ENCODE measurements at regions not wholly inside any gene's neighbourhood (a gene's known extent, or its start where the extent isn't known, plus 50 kb on each side); places are given as distances from the start of the nearest gene placed in this dataset.

DNA sequence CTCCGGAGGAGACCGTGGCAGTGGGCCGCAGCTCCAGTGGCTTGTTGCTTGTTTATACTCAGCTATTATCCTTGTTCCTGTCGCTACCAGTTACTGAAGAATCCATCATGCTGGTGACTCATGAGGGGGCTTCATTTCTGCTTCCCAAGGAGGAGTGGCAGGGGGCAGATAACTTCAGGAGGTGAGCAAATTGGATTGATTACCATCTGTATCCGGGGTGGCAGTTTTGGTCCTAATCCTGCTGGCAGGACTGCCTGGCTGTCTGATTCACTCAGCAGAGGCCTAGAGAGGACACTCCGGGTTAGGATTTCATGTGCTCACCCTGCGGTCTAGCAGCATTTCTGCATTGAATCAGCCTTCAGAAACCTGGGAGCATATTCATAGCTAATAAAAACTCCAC lies 230.0 kb downstream of the ACTR3 start:
- Histone ChIP-seq H3K27ac (no peak overlapping the region), H3K9me3 (no peaks in the 10 kb centered on the region), H3K4me1 (no peaks in the 10 kb centered on the region), H3K36me3 (no peaks in the 10 kb centered on the region), H3K4me3 (no peak overlapping the region), H3K27me3 (no peaks in the 10 kb centered on the region)
- intact Hi-C loops (cut with DNase I; ENCODE audit: low total_unique reads), result no loop called here
- TF ChIP-seq POLR2A (IDR thresholded peaks at IDR 0.05) (no peak), POLR2AphosphoS5 (IDR thresholded peaks at IDR 0.05) (no peak)
- TF ChIP-seq, protein P1, sequence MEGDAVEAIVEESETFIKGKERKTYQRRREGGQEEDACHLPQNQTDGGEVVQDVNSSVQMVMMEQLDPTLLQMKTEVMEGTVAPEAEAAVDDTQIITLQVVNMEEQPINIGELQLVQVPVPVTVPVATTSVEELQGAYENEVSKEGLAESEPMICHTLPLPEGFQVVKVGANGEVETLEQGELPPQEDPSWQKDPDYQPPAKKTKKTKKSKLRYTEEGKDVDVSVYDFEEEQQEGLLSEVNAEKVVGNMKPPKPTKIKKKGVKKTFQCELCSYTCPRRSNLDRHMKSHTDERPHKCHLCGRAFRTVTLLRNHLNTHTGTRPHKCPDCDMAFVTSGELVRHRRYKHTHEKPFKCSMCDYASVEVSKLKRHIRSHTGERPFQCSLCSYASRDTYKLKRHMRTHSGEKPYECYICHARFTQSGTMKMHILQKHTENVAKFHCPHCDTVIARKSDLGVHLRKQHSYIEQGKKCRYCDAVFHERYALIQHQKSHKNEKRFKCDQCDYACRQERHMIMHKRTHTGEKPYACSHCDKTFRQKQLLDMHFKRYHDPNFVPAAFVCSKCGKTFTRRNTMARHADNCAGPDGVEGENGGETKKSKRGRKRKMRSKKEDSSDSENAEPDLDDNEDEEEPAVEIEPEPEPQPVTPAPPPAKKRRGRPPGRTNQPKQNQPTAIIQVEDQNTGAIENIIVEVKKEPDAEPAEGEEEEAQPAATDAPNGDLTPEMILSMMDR (IDR thresholded peaks at IDR 0.05), result no peak
- no peak for DNase-seq (ENCODE audit: low spot score in 2 of 2)

DNA sequence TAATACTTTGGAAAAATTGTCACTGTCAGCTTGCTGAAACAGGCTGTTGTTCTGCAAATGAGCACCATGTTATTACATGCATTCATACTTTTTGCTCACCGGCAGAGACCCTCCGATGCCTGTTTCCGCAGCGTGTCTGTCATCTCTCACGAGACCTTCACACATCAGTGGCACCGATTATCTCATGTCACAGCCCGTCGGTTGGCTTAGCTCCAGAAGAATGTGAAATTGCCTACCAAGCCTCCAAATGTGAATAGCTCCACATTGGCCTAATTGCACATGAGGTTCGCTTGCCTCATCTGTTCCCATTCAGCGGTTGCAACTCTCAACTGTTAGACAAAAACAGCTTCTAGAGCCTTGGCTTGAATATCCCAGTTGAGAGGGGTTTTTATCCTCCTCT lies 233.0 kb downstream of the ACTR3 start:
- H3K36me3 ChIP-seq, result no peaks in the 10 kb centered on the region
- no peak for DNase-seq (ENCODE audit: low spot score in 2 of 2)
- intact Hi-C loops (cut with DNase I; ENCODE audit: low total_unique reads), result no loop called here
- H3K9me3 ChIP-seq, result no peaks in the 10 kb centered on the region
- no peaks in the 10 kb centered on the region for H3K4me1 ChIP-seq
- TF ChIP-seq POLR2A (IDR thresholded peaks at IDR 0.05) (no peak), POLR2AphosphoS5 (IDR thresholded peaks at IDR 0.05) (no peak)
- TF ChIP-seq, protein P1 (IDR thresholded peaks at IDR 0.05), result no peak
- H3K4me3 ChIP-seq, result no peak overlapping the region
- H3K27ac ChIP-seq, result no peak overlapping the region
- no peaks in the 10 kb centered on the region for H3K27me3 ChIP-seq

DNA sequence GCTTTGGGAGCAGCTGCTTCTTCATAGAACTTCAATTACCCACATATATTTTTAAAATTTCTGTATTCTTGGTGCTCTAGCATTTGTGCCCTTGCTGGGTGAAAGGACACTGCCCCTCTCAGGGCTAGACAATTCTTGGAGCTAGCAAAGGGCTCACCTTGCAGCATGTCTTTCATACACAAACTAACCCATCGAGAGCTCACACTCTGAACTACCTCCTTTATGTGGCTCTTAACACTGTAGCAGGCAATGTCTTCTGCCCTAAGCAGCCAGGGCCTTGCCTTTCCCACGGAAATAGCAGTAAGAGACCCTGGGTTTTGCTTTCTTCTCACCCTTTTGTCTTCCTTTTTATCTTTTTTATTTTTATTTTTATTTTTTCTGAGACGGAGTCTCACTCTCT lies 234.0 kb downstream of the ACTR3 start:
- DNase-seq (ENCODE audit: low spot score in 2 of 2), result no peak
- H3K36me3 ChIP-seq, result no peaks in the 10 kb centered on the region
- no peaks in the 10 kb centered on the region for H3K4me1 ChIP-seq
- intact Hi-C loops (cut with DNase I; ENCODE audit: low total_unique reads), result no loop called here
- no peaks in the 10 kb centered on the region for H3K9me3 ChIP-seq
- no peaks in the 10 kb centered on the region for H3K27me3 ChIP-seq
- H3K27ac ChIP-seq, result no peak overlapping the region
- no peak overlapping the region for H3K4me3 ChIP-seq
- TF ChIP-seq POLR2AphosphoS5 (IDR thresholded peaks at IDR 0.05) (no peak), POLR2A (IDR thresholded peaks at IDR 0.05) (no peak)
- TF ChIP-seq, protein P1 (IDR thresholded peaks at IDR 0.05), result no peak

DNA sequence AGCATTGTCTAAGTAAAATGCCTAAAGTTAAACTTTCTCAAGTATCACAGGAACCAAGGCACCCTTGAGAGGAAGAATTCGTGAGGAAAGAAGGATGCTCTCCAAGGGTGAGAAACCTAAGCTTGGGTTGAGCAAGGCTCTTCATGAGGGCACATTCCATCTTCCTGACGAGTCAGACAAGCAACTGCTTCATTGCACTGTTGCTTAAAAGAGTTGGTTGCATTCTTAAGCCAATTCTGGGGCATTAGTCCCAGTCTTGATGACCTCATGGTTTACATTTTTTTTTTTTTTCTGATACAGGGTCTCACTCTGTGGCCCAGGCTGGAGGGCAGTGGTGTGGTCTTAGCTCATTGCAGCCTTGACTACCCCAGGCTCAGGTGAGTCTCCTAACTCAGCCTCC lies 237.5 kb downstream of the ACTR3 start:
- Histone ChIP-seq H3K27me3 (no peaks in the 10 kb centered on the region), H3K4me3 (no peak overlapping the region), H3K9me3 (no peaks in the 10 kb centered on the region), H3K36me3 (no peaks in the 10 kb centered on the region), H3K27ac (no peak overlapping the region), H3K4me1 (no peaks in the 10 kb centered on the region)
- no peak for DNase-seq (ENCODE audit: low spot score in 2 of 2)
- intact Hi-C loops (cut with DNase I; ENCODE audit: low total_unique reads), result no loop called here
- TF ChIP-seq POLR2A (IDR thresholded peaks at IDR 0.05) (no peak), POLR2AphosphoS5 (IDR thresholded peaks at IDR 0.05) (no peak)
- TF ChIP-seq, protein P1 (IDR thresholded peaks at IDR 0.05), result no peak

DNA sequence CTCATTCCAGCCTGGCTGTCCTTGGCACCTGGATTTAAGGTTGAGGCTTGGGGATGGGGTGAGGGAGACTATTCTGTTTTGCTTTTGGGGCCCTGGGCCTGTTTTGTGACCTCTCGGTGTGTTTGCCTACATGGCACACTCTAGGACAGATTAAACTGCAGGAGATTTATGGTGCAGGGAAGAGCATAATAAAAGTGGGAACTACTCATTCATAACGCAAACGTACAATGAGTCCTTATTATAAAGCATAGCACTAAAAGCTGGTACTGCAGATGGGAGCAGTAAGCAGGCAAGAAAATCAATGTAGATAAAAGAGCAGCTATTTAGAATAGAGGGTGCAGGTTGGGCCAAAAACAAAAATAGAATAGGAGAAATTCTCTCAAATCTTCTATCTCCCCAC lies 238.4 kb downstream of the ACTR3 start:
- intact Hi-C loops (cut with DNase I; ENCODE audit: low total_unique reads), result no loop called here
- H3K4me3 ChIP-seq, result no peak overlapping the region
- H3K36me3 ChIP-seq, result no peaks in the 10 kb centered on the region
- H3K27ac ChIP-seq, result no peak overlapping the region
- H3K4me1 ChIP-seq, result no peaks in the 10 kb centered on the region
- no peaks in the 10 kb centered on the region for H3K9me3 ChIP-seq
- no peaks in the 10 kb centered on the region for H3K27me3 ChIP-seq
- DNase-seq (ENCODE audit: low spot score in 2 of 2), result no peak
- TF ChIP-seq, protein P1 (IDR thresholded peaks at IDR 0.05), result no peak
- no peak for TF ChIP-seq POLR2AphosphoS5 (IDR thresholded peaks at IDR 0.05)
- no peak for TF ChIP-seq POLR2A (IDR thresholded peaks at IDR 0.05)
